H1 (cell line): ENCODE measurements at regions not wholly inside any gene's neighbourhood (a gene's known extent, or its start where the extent isn't known, plus 50 kb on each side); places are given as distances from the start of the nearest gene placed in this dataset.

Experiments used
- CTCF ChIA-PET: fragments of 300-600 bp; sonication (Branson Sonifier 250); formaldehyde crosslinking; loops from one replicate; lab custom pipeline; 2021; ENCODE audit not compliant: partially characterized antibody; lab: Charles Lee
- POLR2A ChIA-PET: fragments of 300-600 bp; sonication (Branson Sonifier 250); formaldehyde crosslinking; loops from one replicate; lab custom pipeline; 2021; ENCODE audit warnings: inconsistent platforms; ENCODE audit not compliant: partially characterized antibody; lab: Charles Lee
- DNase-seq, 2 experiments: peaks; one replicate each; pipeline versions ENCODE4 v3.0.0 to v3.0.0-alpha.2; 2010 to 2022; ENCODE audit warnings: low spot score in 2 of 2, low read depth in 1 of 2, mixed read lengths in 1 of 2
- FAIRE-seq: peaks from 2 replicates; lab custom pipeline; 2011; peaks lifted over from hg19 to GRCh38; lab: Jason Lieb, UNC
- H2AFZ ChIP-seq: 2 replicates; pipeline ENCODE4 v1.8.1; 2012; ENCODE audit warnings: low read length, inconsistent platforms
- H2AK5ac ChIP-seq: 2 replicates; pipeline ENCODE4 v1.6.1; 2013; ENCODE audit warnings: low read depth, low read length
- H2BK120ac ChIP-seq: replicated peaks from 2 replicates; pipeline ENCODE3; 2013; ENCODE audit warnings: low read depth, low read length, inconsistent platforms
- H2BK12ac ChIP-seq: 2 replicates; pipeline ENCODE4 v1.6.1; 2013; ENCODE audit warnings: low read depth, low read length
- H2BK15ac ChIP-seq: 2 replicates; pipeline ENCODE4 v1.6.1; 2013; ENCODE audit warnings: low read length
- H2BK20ac ChIP-seq: 2 replicates; pipeline ENCODE4 v1.6.1; 2013; ENCODE audit warnings: low read length
- H2BK5ac ChIP-seq: 2 replicates; pipeline ENCODE4 v1.6.1; 2013; ENCODE audit warnings: low read depth, low read length
- H3K14ac ChIP-seq: 2 replicates; pipeline ENCODE4 v1.6.1; 2013; ENCODE audit warnings: inconsistent platforms; ENCODE audit not compliant: insufficient read length
- H3K18ac ChIP-seq: 2 replicates; pipeline ENCODE4 v1.6.1; 2013; ENCODE audit warnings: low read length; ENCODE audit errors: extremely low read depth
- H3K23ac ChIP-seq: 2 replicates; pipeline ENCODE4 v1.6.1; 2013; ENCODE audit warnings: inconsistent platforms; ENCODE audit not compliant: insufficient read length
- H3K23me2 ChIP-seq: 2 replicates; pipeline ENCODE4 v1.6.1; 2013; ENCODE audit warnings: low read depth, low read length
- H3K27ac ChIP-seq: 2 replicates; pipeline ENCODE4 v1.6.1; 2011; ENCODE audit warnings: low read depth, low read length, inconsistent platforms
- H3K27me3 ChIP-seq, 4 experiments: replicated peaks in 1 of 4; 1 replicate in 1 of 4; 2 replicates in 3 of 4; pipeline versions ENCODE4 v1.6.1 to v1.8.1; 2011 to 2013; ENCODE audit warnings: low read length in 3 of 4, mild to moderate bottlenecking in 3 of 4, inconsistent platforms in 2 of 4, mixed read lengths in 2 of 4, moderate library complexity in 1 of 4; ENCODE audit not compliant: control insufficient read depth in 3 of 4, insufficient read depth in 3 of 4; ENCODE audit errors: extremely low read depth in 1 of 4
- H3K36me3 ChIP-seq, 4 experiments: 2 replicates each; pipeline versions ENCODE4 v1.6.1 to v1.8.1; 2011 to 2013; ENCODE audit warnings: mild to moderate bottlenecking in 4 of 4, low read length in 3 of 4, moderate library complexity in 2 of 4, control low read depth in 1 of 4, inconsistent platforms in 1 of 4; ENCODE audit not compliant: insufficient read depth in 4 of 4, control insufficient read depth in 2 of 4
- H3K4ac ChIP-seq: replicated peaks from 2 replicates; pipeline ENCODE3; 2013; ENCODE audit warnings: low read length, low read depth, mixed read lengths, inconsistent platforms; ENCODE audit not compliant: insufficient read length
- H3K4me1 ChIP-seq, 4 experiments: replicated peaks in 1 of 4; 1 replicate in 1 of 4; 2 replicates in 3 of 4; pipeline versions ENCODE4 v1.6.1 to v1.8.1; 2011 to 2013; ENCODE audit warnings: low read length in 3 of 4, inconsistent platforms in 2 of 4, mixed read lengths in 1 of 4; ENCODE audit not compliant: insufficient read depth in 4 of 4, control insufficient read depth in 3 of 4
- H3K4me2 ChIP-seq, 2 experiments: 2 replicates each; pipeline versions ENCODE4 v1.6.1 to v1.8.1; 2011 to 2013; ENCODE audit warnings: low read depth in 2 of 2, low read length in 2 of 2, control low read depth in 1 of 2, inconsistent platforms in 1 of 2, mild to moderate bottlenecking in 1 of 2; ENCODE audit not compliant: insufficient read depth in 1 of 2
- H3K4me3 ChIP-seq, 4 experiments: fragments of 200-600, 300-600 bp in 1 of 4; sonication (generic), shearing (Covaris generic), sonication (Bioruptor Twin) in 1 of 4; 2 replicates each; pipeline versions ENCODE4 v1.5.1 to v1.8.1; 2011 to 2016; ENCODE audit warnings: low read length in 4 of 4, low read depth in 3 of 4, control low read depth in 2 of 4, inconsistent platforms in 2 of 4, mild to moderate bottlenecking in 2 of 4, mixed read lengths in 1 of 4, moderate library complexity in 1 of 4; ENCODE audit not compliant: insufficient read depth in 2 of 4; ENCODE audit errors: extremely low read depth in 1 of 4
- H3K56ac ChIP-seq: replicated peaks from 2 replicates; pipeline ENCODE3; 2013; ENCODE audit warnings: low read depth, mild to moderate bottlenecking, mixed read lengths, low read length, inconsistent platforms; ENCODE audit not compliant: insufficient read length
- H3K79me1 ChIP-seq: 2 replicates; pipeline ENCODE4 v1.6.1; 2013; ENCODE audit warnings: low read depth, low read length, control low read depth
- H3K79me2 ChIP-seq, 2 experiments: 2 replicates each; pipeline versions ENCODE4 v1.6.1 to v1.8.1; 2012 to 2013; ENCODE audit warnings: low read length in 2 of 2, mild to moderate bottlenecking in 2 of 2, inconsistent platforms in 1 of 2; ENCODE audit not compliant: insufficient read depth in 2 of 2, control insufficient read depth in 1 of 2
- H3K9ac ChIP-seq, 4 experiments: replicated peaks in 1 of 4; 1 replicate in 1 of 4; 2 replicates in 3 of 4; pipeline versions ENCODE4 v1.6.1 to v1.8.1; 2011 to 2013; ENCODE audit warnings: low read depth in 3 of 4, low read length in 3 of 4, control low read depth in 2 of 4, mild to moderate bottlenecking in 2 of 4, moderate library complexity in 2 of 4, inconsistent platforms in 1 of 4; ENCODE audit errors: extremely low read depth in 1 of 4
- H3K9me3 ChIP-seq, 2 experiments: 2 replicates each; pipeline versions ENCODE4 v1.6.1 to v1.8.1; 2012 to 2013; ENCODE audit warnings: mild to moderate bottlenecking in 2 of 2, moderate library complexity in 2 of 2, control low read depth in 1 of 2, inconsistent platforms in 1 of 2, low read depth in 1 of 2, low read length in 1 of 2, mixed read lengths in 1 of 2; ENCODE audit not compliant: insufficient read depth in 2 of 2
- H4K20me1 ChIP-seq, 2 experiments: replicated peaks in 1 of 2; 2 replicates each; pipeline versions ENCODE3 to v1.8.1; 2011 to 2013; ENCODE audit warnings: inconsistent platforms in 2 of 2, low read length in 2 of 2, mild to moderate bottlenecking in 1 of 2; ENCODE audit not compliant: insufficient read depth in 2 of 2, control insufficient read depth in 1 of 2
- H4K5ac ChIP-seq: 2 replicates; pipeline ENCODE4 v1.6.1; 2013; ENCODE audit warnings: low read length, low read depth, mixed read lengths, inconsistent platforms; ENCODE audit not compliant: insufficient read length
- H4K8ac ChIP-seq: 2 replicates; pipeline ENCODE4 v1.8.0; 2013; ENCODE audit warnings: mild to moderate bottlenecking, moderate library complexity, low read length, inconsistent platforms; ENCODE audit not compliant: insufficient read depth; ENCODE audit errors: extremely low read depth
- H4K91ac ChIP-seq: replicated peaks from 2 replicates; pipeline ENCODE3; 2013; ENCODE audit warnings: low read length, mixed read lengths, inconsistent platforms; ENCODE audit not compliant: insufficient read length
- WGBS, 2 experiments: shearing (Covaris generic) in 1 of 2; methylation state at CpG; one replicate each; pipeline versions ENCODE4 v1.1.6 to v1.1.7; 2013 to 2015; ENCODE audit warnings: low lambda C conversion rate in 2 of 2, mixed read lengths in 2 of 2, inconsistent platforms in 1 of 2, low coverage in 1 of 2, missing lambda C conversion rate in 1 of 2; ENCODE audit not compliant: insufficient replicate concordance in 2 of 2, insufficient coverage in 1 of 2, insufficient read length in 1 of 2; ENCODE audit errors: extremely low coverage in 1 of 2, missing lambda C conversion rate in 1 of 2; 5-methylcytosine and 5-hydroxymethylcytosine counted together
- TF ChIP-seq, protein P1 (sequence below): IDR thresholded peaks from 2 replicates; pipeline ENCODE4 v1.6.1; 2012; ENCODE audit warnings: low read length, inconsistent platforms

DNA sequence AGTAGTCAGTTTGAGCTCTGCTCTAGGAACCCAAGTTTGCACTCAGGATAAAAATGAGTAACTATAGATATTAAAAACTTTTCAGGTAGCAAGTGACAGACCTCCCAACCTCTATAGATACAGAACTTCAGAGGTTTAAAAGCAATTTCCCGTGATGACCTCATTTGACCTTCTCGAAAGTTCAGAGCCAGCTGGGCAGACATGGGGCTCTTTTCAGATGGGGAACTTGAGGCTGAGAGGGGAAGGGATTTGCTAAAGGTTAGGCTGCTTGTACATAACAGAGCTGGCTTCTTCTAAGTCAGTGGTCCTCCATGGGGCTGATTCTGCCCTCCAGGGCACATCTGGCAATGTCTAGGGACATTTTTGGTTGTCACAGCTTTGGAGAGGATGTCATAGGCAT is 58.8 kb upstream of the ZNF831 start:
- ChIA-PET POLR2A (interaction anchor here (1.6 kb wide), 1 partner anchor 17 kb away, joined by 4 read pairs; no protein-coding TSS in a partner anchor), CTCF (interaction anchor here (1.8 kb wide), 1 partner anchor 17 kb away, joined by 8 read pairs; no protein-coding TSS in a partner anchor)
- Histone ChIP-seq H2BK15ac (no peak overlapping the region), H2BK5ac (no peak overlapping the region), H3K56ac (no peak overlapping the region), H4K8ac (no peak overlapping the region), H3K23ac (no peak overlapping the region), H3K27ac (no peak overlapping the region), H3K14ac (no peak overlapping the region), H3K18ac (no peak overlapping the region), H3K27me3 (no peaks in the 10 kb centered on the region; a peak in 2 of 7 replicates), H2BK120ac (no peak overlapping the region), H3K4ac (no peak overlapping the region), H2BK20ac (no peak overlapping the region), H3K9ac (no peak overlapping the region), H4K91ac (no peak overlapping the region), H3K79me2 (no peaks in the 10 kb centered on the region), H2BK12ac (no peak overlapping the region), H3K9me3 (no peaks in the 10 kb centered on the region), H2AK5ac (no peak overlapping the region), H4K5ac (no peak overlapping the region), H4K20me1 (no peaks in the 10 kb centered on the region), H3K4me1 (no peaks in the 10 kb centered on the region), H3K4me2 (no peak overlapping the region), H3K36me3 (no peaks in the 10 kb centered on the region), H3K4me3 (no peak overlapping the region), H2AFZ (no peak overlapping the region), H3K79me1 (no peaks in the 10 kb centered on the region), H3K23me2 (no peaks in the 10 kb centered on the region)
- no peak for DNase-seq
- no peak for FAIRE-seq
- WGBS, 2 experiments = 90% methylated on average over 2 of the region's 2 CpGs; no CpG with 5 or more reads in 1 of the 2 experiments
- TF ChIP-seq, protein P1, sequence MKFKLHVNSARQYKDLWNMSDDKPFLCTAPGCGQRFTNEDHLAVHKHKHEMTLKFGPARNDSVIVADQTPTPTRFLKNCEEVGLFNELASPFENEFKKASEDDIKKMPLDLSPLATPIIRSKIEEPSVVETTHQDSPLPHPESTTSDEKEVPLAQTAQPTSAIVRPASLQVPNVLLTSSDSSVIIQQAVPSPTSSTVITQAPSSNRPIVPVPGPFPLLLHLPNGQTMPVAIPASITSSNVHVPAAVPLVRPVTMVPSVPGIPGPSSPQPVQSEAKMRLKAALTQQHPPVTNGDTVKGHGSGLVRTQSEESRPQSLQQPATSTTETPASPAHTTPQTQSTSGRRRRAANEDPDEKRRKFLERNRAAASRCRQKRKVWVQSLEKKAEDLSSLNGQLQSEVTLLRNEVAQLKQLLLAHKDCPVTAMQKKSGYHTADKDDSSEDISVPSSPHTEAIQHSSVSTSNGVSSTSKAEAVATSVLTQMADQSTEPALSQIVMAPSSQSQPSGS = no peak
